Upper lobe of left lung (tissue), 6 donors: ENCODE measurements at regions not wholly inside any gene's neighbourhood (a gene's known extent, or its start where the extent isn't known, plus 50 kb on each side); places are given as distances from the start of the nearest gene placed in this dataset.
A peak's percentile ranks its signal among the peaks of the same experiment; 100 is the strongest.
"Not testable (repeated sequence)": the region's sequence is repeated elsewhere in the genome, so short reads cannot be mapped to it uniquely, and the experiment has no call there.

Source experiments
- ATAC-seq, 2 donors: fragments of 200-7000 bp; cut with Tn5 transposase; one replicate each; pipeline ENCODE4 v1.9.1; 2022; ENCODE audit warnings: mild to moderate bottlenecking in 2 of 2, moderate library complexity in 2 of 2; ENCODE audit not compliant: low FRiP score in 2 of 2
- DNase-seq, 2 donors: peaks; one replicate each; pipeline ENCODE4 v3.0.0-alpha.2; 2019 to 2020
- H3K27ac ChIP-seq, 4 donors: fragments of 200-600 bp; sonication (generic); one replicate each; pipeline ENCODE4 v1.5.1; 2016 to 2019
- H3K27me3 ChIP-seq, 4 donors: fragments of 200-600 bp; sonication (generic); one replicate each; pipeline ENCODE4 v1.5.1; 2017 to 2019
- H3K36me3 ChIP-seq, 4 donors: fragments of 200-600 bp; sonication (generic); one replicate each; pipeline ENCODE4 v1.5.1; 2016 to 2019
- H3K4me1 ChIP-seq, 4 donors: fragments of 200-600 bp; sonication (generic); one replicate each; pipeline ENCODE4 v1.5.1; 2018 to 2019
- H3K4me3 ChIP-seq, 4 donors: fragments of 200-600 bp; sonication (generic); one replicate each; pipeline ENCODE4 v1.5.1; 2017 to 2019; ENCODE audit warnings: mild to moderate bottlenecking in 2 of 4, moderate library complexity in 1 of 4
- H3K9me3 ChIP-seq, 4 donors: fragments of 200-600 bp; sonication (generic); one replicate each; pipeline ENCODE4 v1.5.1; 2018 to 2019
- EP300 ChIP-seq, 4 donors: sonication (generic); formaldehyde crosslinking; IDR thresholded peaks; one replicate each; pipeline ENCODE4 v1.5.1; 2017; ENCODE audit warnings: antibody characterized with exemption in 4 of 4, control low read depth in 2 of 4
- POLR2A ChIP-seq, 4 donors: fragments of 450-650 bp; IDR thresholded peaks; one replicate each; pipeline ENCODE4 v1.5.1; 2016 to 2017; ENCODE audit warnings: antibody characterized with exemption in 4 of 4, mild to moderate bottlenecking in 2 of 4
- POLR2AphosphoS5 ChIP-seq, 2 donors: sonication (generic); formaldehyde crosslinking; IDR thresholded peaks; one replicate each; pipeline ENCODE4 v1.5.1; 2017; ENCODE audit warnings: antibody characterized with exemption in 2 of 2
- WGBS, 2 donors: methylation state at CpG; one replicate each; pipeline ENCODE4 v1.1.5; 2017 to 2018; 5-methylcytosine and 5-hydroxymethylcytosine counted together
- TF ChIP-seq, protein P1 (sequence below), 6 experiments: fragments of 450-650 bp in 4 of 6; fragments of 200-600 bp in 2 of 6; sonication (generic) in 2 of 6; IDR thresholded peaks; one replicate each; pipeline ENCODE4 v1.5.1; 2016 to 2019; ENCODE audit warnings: antibody characterized with exemption in 6 of 6
- donor health status: DM: no; HTN: no; CAD: no; lungs with moderate emphysema.
- donor health status: DM: no; HTN: yes; CAD: no; lungs with severe emphysema.

- no peaks in the 10 kb centered on the region for H3K36me3 ChIP-seq
- no peaks in the 10 kb centered on the region for H3K9me3 ChIP-seq
- H3K4me3 ChIP-seq, result no peak overlapping the region
- TF ChIP-seq EP300 (IDR thresholded peaks at IDR 0.05) (no peak), POLR2A (IDR thresholded peaks at IDR 0.05) (no peak), POLR2AphosphoS5 (IDR thresholded peaks at IDR 0.05) (no peak)
- TF ChIP-seq, protein P1, sequence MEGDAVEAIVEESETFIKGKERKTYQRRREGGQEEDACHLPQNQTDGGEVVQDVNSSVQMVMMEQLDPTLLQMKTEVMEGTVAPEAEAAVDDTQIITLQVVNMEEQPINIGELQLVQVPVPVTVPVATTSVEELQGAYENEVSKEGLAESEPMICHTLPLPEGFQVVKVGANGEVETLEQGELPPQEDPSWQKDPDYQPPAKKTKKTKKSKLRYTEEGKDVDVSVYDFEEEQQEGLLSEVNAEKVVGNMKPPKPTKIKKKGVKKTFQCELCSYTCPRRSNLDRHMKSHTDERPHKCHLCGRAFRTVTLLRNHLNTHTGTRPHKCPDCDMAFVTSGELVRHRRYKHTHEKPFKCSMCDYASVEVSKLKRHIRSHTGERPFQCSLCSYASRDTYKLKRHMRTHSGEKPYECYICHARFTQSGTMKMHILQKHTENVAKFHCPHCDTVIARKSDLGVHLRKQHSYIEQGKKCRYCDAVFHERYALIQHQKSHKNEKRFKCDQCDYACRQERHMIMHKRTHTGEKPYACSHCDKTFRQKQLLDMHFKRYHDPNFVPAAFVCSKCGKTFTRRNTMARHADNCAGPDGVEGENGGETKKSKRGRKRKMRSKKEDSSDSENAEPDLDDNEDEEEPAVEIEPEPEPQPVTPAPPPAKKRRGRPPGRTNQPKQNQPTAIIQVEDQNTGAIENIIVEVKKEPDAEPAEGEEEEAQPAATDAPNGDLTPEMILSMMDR (IDR thresholded peaks at IDR 0.05), result no peak
- DNase-seq (no peak), ATAC-seq (no peak)
- WGBS, 2 donors, result 41 to 45% methylated on average over 2 of the region's 2 CpGs
- no peaks in the 10 kb centered on the region for H3K4me1 ChIP-seq
- no peak overlapping the region for H3K27ac ChIP-seq
- no peaks in the 10 kb centered on the region for H3K27me3 ChIP-seq
Observed at GRCh38 chr10:6833458-6834011, 253.5 kb upstream of the PRKCQ start.

- not testable (repeated sequence) for H3K4me3 ChIP-seq, H3K36me3 ChIP-seq, ATAC-seq, H3K27me3 ChIP-seq, H3K9me3 ChIP-seq, DNase-seq, H3K27ac ChIP-seq, H3K4me1 ChIP-seq
- 45 to 58% methylated on average over 4 of the region's 4 CpGs for WGBS, 2 donors
Observed at GRCh38 chr10:6830981-6831380, 250.9 kb upstream of the PRKCQ start.

DNA sequence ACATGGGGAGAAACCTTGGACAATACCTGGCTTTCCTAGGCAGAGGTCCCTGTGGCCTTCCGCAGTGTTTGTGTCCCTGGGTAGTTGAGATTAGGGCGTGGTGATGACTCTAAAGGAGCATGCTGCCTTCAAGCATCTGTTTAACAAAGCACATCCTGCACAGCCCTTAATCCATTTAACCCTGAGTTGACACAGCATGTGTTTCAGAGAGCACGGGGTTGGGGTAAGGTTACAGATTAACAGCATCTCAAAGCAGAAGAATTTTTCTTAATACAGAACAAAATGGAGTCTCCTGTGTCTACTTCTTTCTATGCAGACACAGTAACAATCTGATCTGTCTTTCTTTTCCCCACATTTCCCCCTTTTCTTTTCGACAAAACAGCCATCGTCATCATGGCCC, 244.7 kb upstream of the PRKCQ start:
- H3K27ac ChIP-seq, H3K36me3 ChIP-seq, ATAC-seq, H3K4me3 ChIP-seq, H3K4me1 ChIP-seq, H3K9me3 ChIP-seq, DNase-seq, H3K27me3 ChIP-seq: not testable (repeated sequence)
- WGBS, 2 donors, result 64 to 69% methylated on average over 3 to 5 of the region's 5 CpGs

DNA sequence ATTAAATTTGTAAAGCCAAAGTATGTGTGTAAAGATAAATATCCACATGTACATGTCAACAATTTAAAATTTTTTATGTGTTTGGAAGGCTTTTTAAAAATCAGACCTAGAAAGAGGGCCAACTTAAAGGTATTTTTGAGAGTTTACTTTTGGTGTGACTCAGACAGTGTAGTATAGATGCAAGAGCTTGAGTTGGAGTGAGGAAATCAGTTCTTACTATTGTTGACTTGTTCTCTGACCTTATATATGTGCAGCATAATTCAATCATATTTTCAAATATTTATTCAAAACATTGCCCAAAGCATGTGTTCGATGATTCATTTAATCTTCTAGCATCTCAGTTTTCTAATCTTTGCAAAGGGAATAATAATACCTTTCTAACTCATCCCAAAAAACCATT, 243.7 kb upstream of the PRKCQ start:
- ATAC-seq (no peak), DNase-seq (no peak)
- Histone ChIP-seq H3K4me3 (no peak overlapping the region), H3K27ac (no peak overlapping the region), H3K9me3 (no peaks in the 10 kb centered on the region), H3K4me1 (no peaks in the 10 kb centered on the region), H3K27me3 (no peaks in the 10 kb centered on the region), H3K36me3 (no peaks in the 10 kb centered on the region)
- no peak for TF ChIP-seq EP300 (IDR thresholded peaks at IDR 0.05)
- no peak for TF ChIP-seq POLR2AphosphoS5 (IDR thresholded peaks at IDR 0.05)
- TF ChIP-seq, protein P1 (IDR thresholded peaks at IDR 0.05), result no peak
- 0 to 45% methylated on average over 1 of the region's 1 CpG for WGBS, 2 donors

DNA sequence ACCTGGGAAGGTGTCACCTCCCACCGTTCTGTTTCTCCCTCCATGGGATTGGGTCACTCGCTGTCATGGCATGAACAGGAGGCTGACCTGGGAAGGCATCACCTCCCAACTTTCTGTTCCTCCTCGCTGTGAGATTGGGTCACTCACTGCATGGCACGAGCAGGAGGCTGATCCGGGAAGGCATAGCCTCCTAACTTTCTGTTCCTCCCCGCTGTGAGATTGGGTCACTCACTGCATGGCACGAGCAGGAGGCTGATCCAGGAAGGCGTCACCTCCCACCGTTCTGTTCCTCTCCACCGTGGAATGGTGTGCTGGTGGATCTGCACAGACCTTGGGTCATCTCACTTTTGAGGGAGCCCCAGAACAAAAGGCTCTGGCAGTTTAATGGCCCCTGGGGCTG, 239.2 kb upstream of the PRKCQ start:
- H3K27me3 ChIP-seq, result no peaks in the 10 kb centered on the region
- no peaks in the 10 kb centered on the region for H3K4me1 ChIP-seq
- H3K27ac ChIP-seq, result no peak overlapping the region
- H3K36me3 ChIP-seq, result no peaks in the 10 kb centered on the region
- TF ChIP-seq POLR2AphosphoS5 (IDR thresholded peaks at IDR 0.05) (no peak), POLR2A (IDR thresholded peaks at IDR 0.05) (no peak), EP300 (IDR thresholded peaks at IDR 0.05) (no peak)
- TF ChIP-seq, protein P1 (IDR thresholded peaks at IDR 0.05), result no peak
- ATAC-seq (peak; percentile 66), DNase-seq (no peak)
- no peaks in the 10 kb centered on the region for H3K9me3 ChIP-seq
- H3K4me3 ChIP-seq, result no peak overlapping the region
- WGBS, 2 donors, result 73 to 80% methylated on average over 10 of the region's 10 CpGs

DNA sequence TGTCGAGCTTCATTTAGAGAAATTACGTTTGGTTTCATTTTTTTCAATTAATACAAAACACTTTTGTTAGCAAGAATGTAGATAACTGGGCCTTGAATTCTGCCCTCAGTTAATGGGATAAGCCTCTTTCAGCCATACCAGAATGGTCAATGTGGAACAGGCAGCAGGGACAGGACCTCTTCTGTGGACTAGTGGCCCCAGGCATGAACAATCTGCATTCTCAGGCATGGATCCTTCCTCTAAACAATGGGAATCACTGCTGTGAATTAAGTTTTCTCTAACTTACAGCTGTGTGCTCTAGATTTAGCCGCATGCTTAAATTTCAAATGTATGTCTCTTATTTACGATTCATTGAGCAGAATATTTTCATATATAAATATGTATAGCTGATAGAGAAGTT, 237.7 kb upstream of the PRKCQ start:
- DNase-seq, result no peak
- 89 to 93% methylated on average over 4 of the region's 4 CpGs for WGBS, 2 donors
- no peak for ATAC-seq

More for the DNA sequence above, 237.7 kb upstream of the PRKCQ start:
- H3K27ac ChIP-seq, result no peak overlapping the region
- H3K4me1 ChIP-seq, result no peaks in the 10 kb centered on the region
- no peak for TF ChIP-seq POLR2A (IDR thresholded peaks at IDR 0.05)
- TF ChIP-seq, protein P1 (IDR thresholded peaks at IDR 0.05), result no peak
- no peaks in the 10 kb centered on the region for H3K27me3 ChIP-seq
- no peaks in the 10 kb centered on the region for H3K36me3 ChIP-seq
- H3K9me3 ChIP-seq, result no peaks in the 10 kb centered on the region
- H3K4me3 ChIP-seq, result no peak overlapping the region
